ENCODE measurements at regions not wholly inside any gene's neighbourhood (a gene's known extent, or its start where the extent isn't known, plus 50 kb on each side); places are given as distances from the start of the nearest gene placed in this dataset.

DNA sequence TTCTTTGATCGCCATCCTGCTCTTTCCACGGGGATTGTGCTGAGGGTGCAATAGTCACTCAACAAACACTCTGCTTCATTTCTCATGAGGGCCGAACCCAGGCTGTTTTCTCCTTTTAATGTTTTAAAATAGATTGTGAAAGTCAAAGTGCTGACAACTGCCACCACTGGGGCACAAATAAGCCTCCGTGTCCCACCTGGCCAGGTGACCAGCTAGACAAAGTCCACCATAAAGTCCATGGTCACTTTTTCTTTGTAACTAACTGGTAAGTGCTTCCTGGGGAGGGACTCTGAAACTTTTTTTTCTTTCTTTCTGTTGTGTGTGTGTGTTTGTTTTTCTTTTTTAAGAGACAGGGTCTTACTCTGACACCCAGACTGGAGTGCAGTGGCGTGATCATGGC, 219.8 kb downstream of the LY86 start:
- TF ChIP-seq, protein P1, sequence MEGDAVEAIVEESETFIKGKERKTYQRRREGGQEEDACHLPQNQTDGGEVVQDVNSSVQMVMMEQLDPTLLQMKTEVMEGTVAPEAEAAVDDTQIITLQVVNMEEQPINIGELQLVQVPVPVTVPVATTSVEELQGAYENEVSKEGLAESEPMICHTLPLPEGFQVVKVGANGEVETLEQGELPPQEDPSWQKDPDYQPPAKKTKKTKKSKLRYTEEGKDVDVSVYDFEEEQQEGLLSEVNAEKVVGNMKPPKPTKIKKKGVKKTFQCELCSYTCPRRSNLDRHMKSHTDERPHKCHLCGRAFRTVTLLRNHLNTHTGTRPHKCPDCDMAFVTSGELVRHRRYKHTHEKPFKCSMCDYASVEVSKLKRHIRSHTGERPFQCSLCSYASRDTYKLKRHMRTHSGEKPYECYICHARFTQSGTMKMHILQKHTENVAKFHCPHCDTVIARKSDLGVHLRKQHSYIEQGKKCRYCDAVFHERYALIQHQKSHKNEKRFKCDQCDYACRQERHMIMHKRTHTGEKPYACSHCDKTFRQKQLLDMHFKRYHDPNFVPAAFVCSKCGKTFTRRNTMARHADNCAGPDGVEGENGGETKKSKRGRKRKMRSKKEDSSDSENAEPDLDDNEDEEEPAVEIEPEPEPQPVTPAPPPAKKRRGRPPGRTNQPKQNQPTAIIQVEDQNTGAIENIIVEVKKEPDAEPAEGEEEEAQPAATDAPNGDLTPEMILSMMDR (IDR thresholded peaks at IDR 0.05): no peak

DNA sequence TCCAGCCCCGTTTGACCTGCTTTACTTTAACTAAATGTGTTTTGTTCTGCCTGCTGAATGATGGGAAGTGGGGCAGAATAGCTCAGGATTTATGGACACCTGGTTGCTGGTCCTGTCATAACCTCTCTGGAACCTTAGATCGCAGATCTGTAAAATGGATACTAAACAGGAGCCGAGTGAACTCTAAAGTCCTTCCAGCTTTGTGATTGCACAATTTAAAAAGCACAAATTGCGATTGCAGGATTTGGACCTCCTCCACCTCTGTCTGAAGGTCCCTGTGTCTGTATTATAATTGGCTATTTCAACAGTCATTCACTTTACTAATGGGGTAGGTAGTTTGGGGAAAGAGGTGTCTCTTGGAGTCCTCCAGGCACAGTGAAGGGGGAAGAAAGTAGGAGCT, 220.4 kb downstream of the LY86 start:
- TF ChIP-seq, protein P1 (IDR thresholded peaks at IDR 0.05): no peak

- TF ChIP-seq, protein P1 (IDR thresholded peaks at IDR 0.05): no peak
Measured at GRCh38 chr6:6810727-6811126, 222.2 kb downstream of the LY86 start.

- TF ChIP-seq, protein P1 (IDR thresholded peaks at IDR 0.05): no peak
Measured at GRCh38 chr6:6811128-6812009, 222.8 kb downstream of the LY86 start.

GRCh38 chr6:6812427-6812826, 223.9 kb downstream of the LY86 start:
- TF ChIP-seq, protein P1 (IDR thresholded peaks at IDR 0.05): no peak

DNA sequence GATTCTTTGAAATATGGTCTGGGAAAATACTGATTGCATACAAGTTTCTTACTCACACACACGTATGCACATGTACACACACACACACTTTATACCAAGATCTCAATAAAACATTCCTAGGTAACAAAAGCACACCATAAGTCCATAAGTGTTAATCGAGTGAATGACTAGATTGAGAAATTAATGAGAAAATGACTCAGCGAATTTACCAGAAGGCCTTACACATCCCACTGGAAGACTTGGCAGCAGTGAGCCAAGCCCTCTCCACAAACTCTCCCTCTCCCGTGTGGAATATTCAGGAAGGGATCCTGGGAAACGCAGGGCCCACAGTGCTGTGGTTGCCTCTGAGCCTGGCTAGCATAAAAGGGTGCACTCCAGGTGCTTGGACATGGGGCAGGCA, 227.2 kb downstream of the LY86 start:
- TF ChIP-seq, protein P1 (IDR thresholded peaks at IDR 0.05): no peak

DNA sequence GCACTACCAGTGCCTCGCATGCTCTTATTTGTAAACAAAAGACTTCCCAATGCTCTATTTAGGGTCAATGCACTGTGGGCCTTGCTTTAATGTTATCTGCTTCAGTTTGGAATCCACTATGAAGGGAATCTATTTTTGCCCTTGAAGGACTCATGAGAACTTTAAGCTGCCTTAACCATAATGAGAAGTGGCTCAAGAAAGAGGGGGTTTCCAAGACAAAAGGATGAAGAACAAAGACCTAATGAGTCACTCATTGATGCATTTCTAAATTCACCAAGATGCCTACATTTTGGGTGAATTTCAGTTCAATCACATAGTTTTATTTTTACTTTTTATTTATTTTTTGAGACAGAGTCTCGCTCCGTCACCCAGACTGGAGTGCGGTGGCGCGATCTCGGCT, 228.2 kb downstream of the LY86 start:
- TF ChIP-seq, protein P1 (IDR thresholded peaks at IDR 0.05): no peak
